Endothelial cell of umbilical vein (primary cell): ENCODE measurements at regions not wholly inside any gene's neighbourhood (a gene's known extent, or its start where the extent isn't known, plus 50 kb on each side); places are given as distances from the start of the nearest gene placed in this dataset. TPM values are rescaled to one million over a fixed set of nuclear protein-coding genes. Genes with fewer than 3 reads are reported as not detected.

Experiments used
- BruUV-seq: library from RNA; stranded (reverse); fragments of 400-500 nt; replicated peaks from 2 replicates; lab custom pipeline; 2021; lab: Mats Ljungman, UMichigan
- CTCF ChIA-PET: fragments of 300-600, 350-600 bp; sonication (Branson Sonifier 250); formaldehyde crosslinking; loops from one replicate; lab custom pipeline; 2021; ENCODE audit warnings: antibody characterized with exemption, inconsistent platforms; lab: Charles Lee
- POLR2A ChIA-PET: fragments of 300-600, 350-600 bp; sonication (Branson Sonifier 250); formaldehyde crosslinking; loops from one replicate; lab custom pipeline; 2021; ENCODE audit warnings: antibody characterized with exemption, inconsistent platforms; lab: Charles Lee
- DNase-seq: peaks from one replicate; pipeline ENCODE4 v3.0.0-alpha.2; 2011; ENCODE audit warnings: low read depth, low spot score
- FAIRE-seq: peaks from 2 replicates; lab custom pipeline; 2011; peaks lifted over from hg19 to GRCh38; lab: Jason Lieb, UNC
- H2AFZ ChIP-seq: 2 replicates; pipeline ENCODE4 v1.6.0; 2012; ENCODE audit warnings: low read depth, low read length, control low read depth, inconsistent platforms
- H3K27ac ChIP-seq: 2 replicates; pipeline ENCODE4 v1.5.1; 2011; ENCODE audit warnings: low read depth, mild to moderate bottlenecking, control low read depth, low read length, moderate library complexity; ENCODE audit not compliant: insufficient read depth
- H3K27me3 ChIP-seq, 2 experiments: 2 replicates each; pipeline versions ENCODE4 v1.6.0 to v1.6.1; 2011; ENCODE audit warnings: low read length in 2 of 2, mixed read lengths in 1 of 2; ENCODE audit not compliant: control insufficient read depth in 2 of 2, insufficient read depth in 2 of 2
- H3K36me3 ChIP-seq, 2 experiments: 2 replicates in 1 of 2; 3 replicates in 1 of 2; pipeline ENCODE4 v1.5.1; 2011; ENCODE audit warnings: low read length in 2 of 2, mild to moderate bottlenecking in 1 of 2, moderate library complexity in 1 of 2; ENCODE audit not compliant: control insufficient read depth in 2 of 2, insufficient read depth in 2 of 2; ENCODE audit errors: extremely low read depth in 1 of 2
- H3K4me1 ChIP-seq: 3 replicates; pipeline ENCODE4 v1.5.1; 2011; ENCODE audit warnings: mild to moderate bottlenecking, low read length; ENCODE audit not compliant: control insufficient read depth, insufficient read depth; ENCODE audit errors: extremely low read depth
- H3K4me2 ChIP-seq: 2 replicates; pipeline ENCODE4 v1.6.1; 2011; ENCODE audit warnings: low read length, control low read depth, mixed read lengths; ENCODE audit not compliant: insufficient read depth
- H3K4me3 ChIP-seq, 3 experiments: fragments of 200-600 bp in 1 of 3; sonication (generic), shearing (Covaris generic) in 1 of 3; replicated peaks in 1 of 3; 2 replicates each; pipeline ENCODE4 v1.5.1; 2011 to 2016; ENCODE audit warnings: control low read depth in 3 of 3, low read length in 3 of 3, mild to moderate bottlenecking in 2 of 3, inconsistent platforms in 1 of 3, low read depth in 1 of 3, moderate library complexity in 1 of 3; ENCODE audit not compliant: insufficient read depth in 1 of 3
- H3K79me2 ChIP-seq: 2 replicates; pipeline ENCODE4 v1.6.0; 2012; ENCODE audit warnings: low read length, inconsistent platforms; ENCODE audit not compliant: control insufficient read depth, insufficient read depth
- H3K9ac ChIP-seq: replicated peaks from 2 replicates; pipeline ENCODE3; 2011; ENCODE audit warnings: low read length, control low read depth; ENCODE audit not compliant: insufficient read depth; ENCODE audit errors: extremely low read depth
- H3K9me1 ChIP-seq: replicated peaks from 3 replicates; pipeline ENCODE4 v1.6.0; 2011; ENCODE audit warnings: mild to moderate bottlenecking, low read length; ENCODE audit not compliant: control insufficient read depth, insufficient read depth; ENCODE audit errors: extremely low read depth
- H3K9me3 ChIP-seq: replicated peaks from 2 replicates; pipeline ENCODE4 v1.5.1; 2012; ENCODE audit warnings: low read length, inconsistent platforms; ENCODE audit not compliant: control insufficient read depth, insufficient read depth
- H4K20me1 ChIP-seq: replicated peaks from 2 replicates; pipeline ENCODE3; 2011; ENCODE audit warnings: mild to moderate bottlenecking, low read length; ENCODE audit not compliant: control insufficient read depth, insufficient read depth; ENCODE audit errors: extremely low read depth
- EZH2 ChIP-seq: IDR thresholded peaks from 2 replicates; pipeline ENCODE4 v1.6.1; 2012; ENCODE audit warnings: borderline replicate concordance, low read depth, mild to moderate bottlenecking, moderate library complexity, low read length, inconsistent platforms; ENCODE audit not compliant: severe bottlenecking
- GATA2 ChIP-seq: IDR thresholded peaks from 2 replicates; pipeline ENCODE4 v1.7.0; 2011; ENCODE audit warnings: low read depth, mild to moderate bottlenecking, moderate library complexity, mixed read lengths, low read length; ENCODE audit not compliant: insufficient read length, insufficient read depth
- dilution Hi-C: fragments of 300-500 bp; cut with MboI; formaldehyde crosslinking; loops from one replicate; pipeline ENCODE4 v1.15.0; 2019; ENCODE audit warnings: low sequenced_read_pairs; ENCODE audit not compliant: extremely low pct_ligation_motif_present
- intact Hi-C: fragments of 100-400 bp; cut with micrococcal nuclease; formaldehyde crosslinking; loops from one replicate; pipeline ENCODE4 v1.10.0; 2022
- microRNA-seq: library from miRNA; unstranded; fragments of <30 nt; microRNA quantifications from one replicate; pipeline ENCODE4 v1.2.0, GENCODE V29; 2021; ENCODE audit warnings: borderline number of aligned reads, borderline replicate concordance
- small RNA-seq: library from RNA; depleted of rRNA; stranded (forward); fragments of <200 nt; gene quantifications from one replicate; pipeline ENCODE3, GENCODE V24; 2012; ENCODE audit warnings: low replicate concordance, low read depth; ENCODE audit not compliant: insufficient read depth, insufficient read length

DNA sequence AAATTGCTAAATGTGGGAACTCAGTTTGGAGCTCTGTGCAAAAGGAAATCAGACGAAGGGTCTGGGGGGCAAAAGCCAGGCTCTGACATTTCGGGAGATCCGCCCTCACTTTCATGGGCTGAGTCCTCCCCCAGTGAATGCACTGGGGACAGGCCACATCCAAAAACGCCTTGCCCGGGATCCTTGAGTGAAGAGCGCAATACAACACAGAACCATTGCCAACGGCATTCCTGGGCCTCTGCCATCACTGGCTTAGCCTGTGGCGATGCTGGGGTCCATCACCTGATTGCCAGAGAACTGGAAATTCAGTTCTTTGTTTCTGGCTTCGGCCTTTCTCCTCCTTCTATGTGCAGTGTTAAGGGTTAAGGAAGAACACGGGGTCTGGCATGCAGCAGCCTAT lies 297.9 kb downstream of the SHANK2 start:
- intact Hi-C loops (no loop called here), dilution Hi-C loops (no loop called here)
- POLR2A ChIA-PET, result no interaction called here
- Histone ChIP-seq H3K79me2 (no peaks in the 10 kb centered on the region), H3K9ac (no peak overlapping the region), H3K4me3 (no peak overlapping the region), H4K20me1 (no peaks in the 10 kb centered on the region), H3K27ac (no peak overlapping the region), H3K9me3 (peaks cover 6% of the 10 kb centered on the region), H3K27me3 (no peaks in the 10 kb centered on the region), H3K9me1 (no peaks in the 10 kb centered on the region), H3K36me3 (no peaks in the 10 kb centered on the region), H3K4me2 (no peak overlapping the region), H3K4me1 (no peaks in the 10 kb centered on the region), H2AFZ (no peak overlapping the region)
- no TSS peak for BruUV-seq
- FAIRE-seq (no peak), DNase-seq (no peak)
- TF ChIP-seq GATA2 (no peak), EZH2 (no peak)
- CTCF ChIA-PET, result no interaction called here

Small RNAs in the stretch of these regions (microRNA-seq; reads per million reads assigned to microRNA genes)
- gene MIR3664, result not detected

Small RNAs in the stretch of these regions (small RNA-seq; reads per million reads assigned to genes)
- gene MIR3664, result not detected
- not detected for gene RF00019
